ENCODE measurements at regions not wholly inside any gene's neighbourhood (a gene's known extent, or its start where the extent isn't known, plus 50 kb on each side); places are given as distances from the start of the nearest gene placed in this dataset.

DNA sequence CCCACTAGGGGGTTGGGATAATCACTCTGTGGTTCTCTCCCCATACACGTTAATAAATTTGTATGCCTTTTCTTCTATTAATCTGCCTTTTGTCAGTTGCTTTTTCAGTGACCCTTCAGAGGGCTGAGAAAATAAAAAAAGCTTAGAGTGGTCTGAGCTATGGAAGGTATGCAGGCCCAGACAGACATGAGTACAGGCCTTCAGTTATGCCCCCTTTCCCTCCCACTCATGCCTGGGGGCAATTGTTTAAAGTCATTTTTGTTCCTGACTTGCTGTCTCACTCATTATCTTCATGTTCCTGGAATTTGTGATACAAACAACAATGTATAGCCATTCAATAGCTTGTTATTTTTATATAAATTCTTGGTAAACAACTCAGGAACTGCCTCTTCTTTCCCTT lies 170.8 kb downstream of the AKR1D1 start:
- Histone ChIP-seq H3K9me2 (no peaks in the 10 kb centered on the region), H3K27me3 (ENCODE audit: insufficient read depth) (no peaks in the 10 kb centered on the region), H4K20me1 (ENCODE audit: insufficient read depth) (no peaks in the 10 kb centered on the region), H3K4me3 (ENCODE audit: low read depth in 2 of 2, low read length in 1 of 2) (no peak overlapping the region), H3K4me1 (ENCODE audit: control insufficient read depth in 1 of 2, insufficient read depth in 2 of 2, low read depth in 1 of 2, low read length in 1 of 2) (peaks cover 0 to 3% of the 10 kb centered on the region in 2 experiments; a peak in 2 of 4 replicates), H3K9ac (no peak overlapping the region), H3K4me2 (no peak overlapping the region), H2AFZ (ENCODE audit: low read depth) (no peak overlapping the region), H3K36me3 (replicated peaks in 1 of 2; ENCODE audit: control insufficient read depth in 1 of 2, insufficient read depth in 2 of 2, low read length in 1 of 2) (no peaks in the 10 kb centered on the region), H3K79me2 (ENCODE audit: insufficient read depth) (no peaks in the 10 kb centered on the region), H3F3A (replicated peaks; ENCODE audit: insufficient read depth) (no peaks in the 10 kb centered on the region), H3K9me3 (0 out of 2 replicates have a peak, but pooled peaks cover 4% of the 10 kb centered on the region), H3K27ac (ENCODE audit: low read depth in 2 of 2, low read length in 1 of 2) (no peak overlapping the region)
- ChIA-PET POLR2A (no interaction called here), CTCF (interaction anchor here (1.4 kb wide), 1 partner anchor 86 kb away, joined by 3 read pairs; no protein-coding TSS in a partner anchor)
- TF ChIP-seq EZH2phosphoT487 (IDR thresholded peaks at IDR 0.05; ENCODE audit: borderline replicate concordance, low read depth) = no peak
- no peak for DNase-seq
- 13% methylated on average over 1 of the region's 1 CpG for WGBS (ENCODE audit: low lambda C conversion rate)

DNA sequence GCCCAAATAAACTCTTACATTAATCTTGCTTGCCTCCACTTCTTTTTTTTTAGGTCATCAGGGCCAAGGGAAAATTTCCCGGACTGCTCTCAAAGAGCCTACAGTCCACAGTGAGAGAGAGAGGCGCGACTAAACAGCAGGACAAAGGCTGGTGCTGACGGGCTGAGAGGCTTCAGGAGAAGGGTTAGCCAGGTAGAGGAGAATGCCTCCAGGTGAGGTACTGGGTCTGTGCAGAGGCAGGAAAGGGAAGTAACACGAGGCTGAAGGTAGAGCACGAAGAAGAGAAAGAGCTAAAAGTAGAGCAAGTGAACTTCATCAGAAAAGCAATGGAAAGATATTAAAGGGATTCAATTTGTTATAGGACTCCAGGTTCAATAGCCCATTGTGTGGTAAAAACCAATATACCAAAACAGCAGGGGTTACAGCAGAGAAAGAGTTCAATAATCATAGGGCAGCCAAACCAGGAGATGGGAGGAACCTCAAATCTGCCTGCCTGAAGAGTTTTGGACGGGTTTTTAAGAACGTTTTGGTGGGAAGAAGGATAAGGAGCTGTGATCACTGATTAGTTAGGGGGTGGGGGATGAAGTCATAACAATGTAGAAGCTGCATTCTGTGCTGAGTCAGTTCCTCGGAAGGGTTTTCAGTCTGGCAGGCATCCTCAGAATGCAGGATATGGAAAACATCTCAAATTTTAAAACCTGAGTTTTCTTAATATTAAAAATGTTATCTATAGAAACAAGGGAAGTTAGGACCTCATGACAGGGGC lies 171.5 kb downstream of the AKR1D1 start:
- Histone ChIP-seq H3K4me3 (ENCODE audit: low read depth in 2 of 2, low read length in 1 of 2) (no peak overlapping the region), H3K4me2 (no peak overlapping the region), H3K27me3 (ENCODE audit: insufficient read depth) (no peaks in the 10 kb centered on the region), H3K36me3 (replicated peaks in 1 of 2; ENCODE audit: control insufficient read depth in 1 of 2, insufficient read depth in 2 of 2, low read length in 1 of 2) (no peaks in the 10 kb centered on the region), H3K79me2 (ENCODE audit: insufficient read depth) (no peaks in the 10 kb centered on the region), H3K4me1 (ENCODE audit: control insufficient read depth in 1 of 2, insufficient read depth in 2 of 2, low read depth in 1 of 2, low read length in 1 of 2) (peaks cover 0 to 3% of the 10 kb centered on the region in 2 experiments; a peak in 2 of 4 replicates), H3K27ac (ENCODE audit: low read depth in 2 of 2, low read length in 1 of 2) (no peak overlapping the region), H3F3A (replicated peaks; ENCODE audit: insufficient read depth) (no peaks in the 10 kb centered on the region), H3K9ac (no peak overlapping the region), H4K20me1 (ENCODE audit: insufficient read depth) (no peaks in the 10 kb centered on the region), H3K9me2 (no peaks in the 10 kb centered on the region), H2AFZ (ENCODE audit: low read depth) (no peak overlapping the region), H3K9me3 (0 out of 2 replicates have a peak, but pooled peaks cover 4% of the 10 kb centered on the region)
- 26% methylated on average over 9 of the region's 9 CpGs for WGBS (ENCODE audit: low lambda C conversion rate)
- ChIA-PET POLR2A (no interaction called here), CTCF (no interaction called here)
- TF ChIP-seq RXRA (IDR thresholded peaks at IDR 0.05; ENCODE audit: borderline replicate concordance, low read depth) = no peak
- TF ChIP-seq GABPA (IDR thresholded peaks at IDR 0.05; ENCODE audit: low read depth) = no peak
- TF ChIP-seq USF1 (IDR thresholded peaks at IDR 0.05; ENCODE audit: borderline replicate concordance, low read depth) = no peak
- TF ChIP-seq SIN3A (IDR thresholded peaks at IDR 0.05; ENCODE audit: borderline replicate concordance, low read depth, low read length) = no peak
- TF ChIP-seq REST (IDR thresholded peaks at IDR 0.05; ENCODE audit: low read depth, low read length) = no peak
- no peak for TF ChIP-seq CTCF (IDR thresholded peaks at IDR 0.05)
- TF ChIP-seq TEAD4 (IDR thresholded peaks at IDR 0.05; ENCODE audit: borderline replicate concordance, insufficient read depth) = no peak
- no peak for TF ChIP-seq CHD2 (IDR thresholded peaks at IDR 0.05; ENCODE audit: low read length, partially characterized antibody)
- no peak for TF ChIP-seq RAD21 (IDR thresholded peaks at IDR 0.05; ENCODE audit: low read length)
- no peak for TF ChIP-seq ELF1 (IDR thresholded peaks at IDR 0.05)
- TF ChIP-seq POLR2AphosphoS5 (IDR thresholded peaks at IDR 0.05; ENCODE audit: low read depth, low read length) = no peak
- TF ChIP-seq RFX5 (IDR thresholded peaks at IDR 0.05; ENCODE audit: low read length) = no peak
- TF ChIP-seq TCF12 (IDR thresholded peaks at IDR 0.05) = no peak
- TF ChIP-seq FOXJ3 (CRISPR knock-in tag; IDR thresholded peaks at IDR 0.05) = no peak
- TF ChIP-seq EP300 (IDR thresholded peaks at IDR 0.05; ENCODE audit: borderline replicate concordance in 1 of 2, low read depth in 1 of 2, low read length in 1 of 2) = no peak
- no peak for TF ChIP-seq ZBTB33 (IDR thresholded peaks at IDR 0.05; ENCODE audit: borderline replicate concordance, low read depth)
- no peak for TF ChIP-seq FOXM1 (IDR thresholded peaks at IDR 0.05; ENCODE audit: low read depth)
- no peak for DNase-seq

Data from SK-N-SH (cell line).